Fibroblast of villous mesenchyme (primary cell): ENCODE measurements at regions not wholly inside any gene's neighbourhood (a gene's known extent, or its start where the extent isn't known, plus 50 kb on each side); places are given as distances from the start of the nearest gene placed in this dataset.

Source experiments
- DNase-seq: peaks from one replicate; pipeline ENCODE4 v3.0.0-alpha.2; 2010; ENCODE audit warnings: low read depth
- H3K4me3 ChIP-seq: 2 replicates; pipeline ENCODE4 v1.5.1; 2011; ENCODE audit warnings: low read depth, mild to moderate bottlenecking, low read length
- TF ChIP-seq, protein P1 (sequence below): IDR thresholded peaks from 2 replicates; pipeline ENCODE4 v1.5.1; 2012; ENCODE audit warnings: low read depth, mild to moderate bottlenecking, low read length; ENCODE audit not compliant: insufficient read depth

DNA sequence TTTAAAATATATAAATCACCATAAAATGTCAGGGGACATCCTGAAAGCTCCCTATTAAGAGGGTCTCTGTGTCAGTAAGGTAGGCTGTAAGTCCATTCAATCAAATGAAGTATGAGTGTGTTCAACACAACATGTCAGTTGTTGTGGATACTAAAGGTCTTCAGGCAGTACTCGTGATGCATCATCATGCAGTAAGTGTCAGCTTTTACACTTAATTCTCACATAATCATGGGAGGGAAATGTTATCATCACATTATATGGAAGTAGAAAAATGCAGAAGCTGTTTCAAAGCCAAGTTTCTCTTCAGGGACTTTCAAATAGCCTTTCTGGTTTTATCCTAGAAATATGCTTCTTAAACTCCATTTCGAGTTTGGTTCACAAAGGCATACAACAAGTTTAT, 477.1 kb upstream of the ID2 start:
- TF ChIP-seq, protein P1, sequence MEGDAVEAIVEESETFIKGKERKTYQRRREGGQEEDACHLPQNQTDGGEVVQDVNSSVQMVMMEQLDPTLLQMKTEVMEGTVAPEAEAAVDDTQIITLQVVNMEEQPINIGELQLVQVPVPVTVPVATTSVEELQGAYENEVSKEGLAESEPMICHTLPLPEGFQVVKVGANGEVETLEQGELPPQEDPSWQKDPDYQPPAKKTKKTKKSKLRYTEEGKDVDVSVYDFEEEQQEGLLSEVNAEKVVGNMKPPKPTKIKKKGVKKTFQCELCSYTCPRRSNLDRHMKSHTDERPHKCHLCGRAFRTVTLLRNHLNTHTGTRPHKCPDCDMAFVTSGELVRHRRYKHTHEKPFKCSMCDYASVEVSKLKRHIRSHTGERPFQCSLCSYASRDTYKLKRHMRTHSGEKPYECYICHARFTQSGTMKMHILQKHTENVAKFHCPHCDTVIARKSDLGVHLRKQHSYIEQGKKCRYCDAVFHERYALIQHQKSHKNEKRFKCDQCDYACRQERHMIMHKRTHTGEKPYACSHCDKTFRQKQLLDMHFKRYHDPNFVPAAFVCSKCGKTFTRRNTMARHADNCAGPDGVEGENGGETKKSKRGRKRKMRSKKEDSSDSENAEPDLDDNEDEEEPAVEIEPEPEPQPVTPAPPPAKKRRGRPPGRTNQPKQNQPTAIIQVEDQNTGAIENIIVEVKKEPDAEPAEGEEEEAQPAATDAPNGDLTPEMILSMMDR = no peak
- H3K4me3 ChIP-seq = no peak overlapping the region
- no peak for DNase-seq

DNA sequence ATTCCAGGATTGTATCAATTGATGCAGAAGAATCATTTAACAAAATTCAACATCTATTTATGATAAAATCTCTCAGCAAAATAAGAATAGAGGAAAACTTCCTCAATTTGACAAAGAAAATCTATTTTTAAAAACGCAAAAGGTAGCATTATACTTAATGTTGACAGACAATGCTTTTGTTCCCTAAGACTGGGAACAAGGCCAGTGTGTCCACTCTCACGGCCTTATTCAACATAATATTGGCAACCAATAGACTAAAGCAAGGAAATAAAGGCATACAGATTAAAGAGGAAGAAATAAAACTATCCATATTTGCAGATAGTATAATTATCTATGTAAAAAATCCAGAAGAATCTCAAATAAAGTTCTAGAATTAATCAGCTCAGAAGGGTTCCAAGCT, 472.4 kb upstream of the ID2 start:
- H3K4me3 ChIP-seq = no peak overlapping the region
- no peak for DNase-seq
- TF ChIP-seq, protein P1 = no peak

DNA sequence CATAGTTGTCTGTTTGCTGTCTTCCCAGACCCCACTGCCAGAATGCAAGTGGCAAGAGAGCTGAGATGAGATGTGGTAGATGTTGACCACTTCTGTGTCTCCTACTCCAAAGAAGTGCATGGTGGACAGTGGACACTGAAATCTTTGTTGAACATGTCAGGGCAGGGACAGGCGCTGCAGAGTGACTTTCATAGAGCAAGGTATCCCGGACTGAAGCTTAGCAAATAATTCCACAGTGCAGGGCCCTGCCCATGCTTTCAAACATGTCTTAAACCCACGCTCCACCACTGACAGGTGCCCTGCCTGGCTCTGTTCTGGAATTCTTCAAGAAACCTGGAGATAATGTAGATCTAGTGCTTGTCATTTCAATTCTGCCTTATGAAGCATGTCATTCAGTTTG, 470.5 kb upstream of the ID2 start:
- DNase-seq = no peak
- TF ChIP-seq, protein P1 = no peak
- no peak overlapping the region for H3K4me3 ChIP-seq

DNA sequence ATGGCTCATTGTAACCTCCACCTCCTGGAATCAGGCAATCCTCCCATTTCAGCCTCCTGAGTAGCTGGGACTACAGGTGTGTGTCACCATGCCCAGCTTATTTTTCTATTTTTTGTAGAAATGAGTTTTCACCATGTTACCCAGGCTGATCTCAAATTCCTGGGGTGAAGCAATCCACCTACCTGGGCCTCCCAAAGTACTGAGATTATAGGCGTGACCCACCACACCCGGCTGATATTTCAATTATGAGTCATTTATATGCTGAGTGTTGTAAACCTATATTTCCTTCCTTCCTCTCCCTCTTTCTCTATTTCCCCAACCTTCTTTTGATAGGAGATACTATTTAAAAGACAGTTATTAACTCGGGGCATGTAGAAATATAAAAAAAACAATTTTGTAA, 469.6 kb upstream of the ID2 start:
- TF ChIP-seq, protein P1 = no peak
- DNase-seq = no peak
- no peak overlapping the region for H3K4me3 ChIP-seq

DNA sequence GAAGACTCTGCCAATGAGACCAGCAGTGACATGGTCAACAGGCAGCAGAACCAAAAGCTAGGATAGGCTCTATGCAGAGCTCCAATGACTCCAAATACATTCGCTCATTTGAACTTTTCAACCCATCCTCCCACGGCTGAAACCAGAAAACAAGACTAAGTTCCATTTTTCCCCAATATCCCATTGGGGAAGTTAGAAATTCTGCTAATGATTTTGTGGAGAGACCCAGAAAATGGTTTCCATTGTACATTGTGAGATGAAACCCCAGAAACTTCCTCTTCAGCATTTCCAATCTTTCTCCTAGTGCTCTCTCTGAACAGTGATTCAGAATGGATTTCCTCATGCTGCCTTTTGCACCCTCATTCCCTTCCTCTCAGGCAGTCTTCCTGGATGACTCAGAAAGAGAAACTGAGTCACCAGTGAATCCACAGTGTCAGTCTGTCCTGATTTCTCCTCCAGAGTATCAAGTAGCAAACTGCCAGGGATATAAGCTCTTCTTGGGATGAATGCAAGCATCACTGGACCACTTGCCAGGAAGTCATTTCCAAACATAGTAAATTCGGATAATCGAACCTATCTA, 467.7 kb upstream of the ID2 start:
- no peak for DNase-seq
- TF ChIP-seq, protein P1 = no peak
- no peak overlapping the region for H3K4me3 ChIP-seq

DNA sequence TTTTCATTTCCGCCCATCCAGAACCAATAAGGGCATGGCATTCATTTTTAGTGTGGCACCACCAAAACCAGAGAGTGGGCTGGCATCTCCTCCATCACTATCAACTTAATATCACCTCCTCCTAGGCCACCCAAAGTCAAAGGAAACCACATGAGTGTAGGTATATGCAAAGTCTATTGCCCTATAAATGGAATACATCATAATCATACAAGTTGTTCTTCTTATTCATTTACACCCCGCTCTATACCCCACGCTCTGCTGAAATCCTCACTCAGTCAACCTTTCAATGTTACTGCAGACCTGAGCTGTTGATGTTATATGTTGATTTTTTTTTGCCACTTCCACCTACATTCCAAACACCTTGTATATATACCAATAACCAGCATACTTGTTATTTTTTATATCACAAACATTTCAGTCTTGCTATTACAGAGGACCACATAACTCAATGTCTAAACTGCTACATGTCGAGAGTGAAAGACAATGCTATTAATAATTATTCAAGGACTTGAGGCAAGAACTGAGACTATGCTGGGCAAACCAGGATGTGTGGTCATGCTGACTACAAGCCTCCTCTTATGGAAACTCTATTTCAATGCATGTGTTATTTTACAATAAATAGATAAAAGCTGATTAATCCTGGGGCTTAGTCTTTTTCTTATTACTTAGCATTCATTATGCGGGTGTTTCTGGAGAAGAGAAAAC, 466.5 kb upstream of the ID2 start:
- TF ChIP-seq, protein P1 = no peak
- H3K4me3 ChIP-seq = no peak overlapping the region
- no peak for DNase-seq

DNA sequence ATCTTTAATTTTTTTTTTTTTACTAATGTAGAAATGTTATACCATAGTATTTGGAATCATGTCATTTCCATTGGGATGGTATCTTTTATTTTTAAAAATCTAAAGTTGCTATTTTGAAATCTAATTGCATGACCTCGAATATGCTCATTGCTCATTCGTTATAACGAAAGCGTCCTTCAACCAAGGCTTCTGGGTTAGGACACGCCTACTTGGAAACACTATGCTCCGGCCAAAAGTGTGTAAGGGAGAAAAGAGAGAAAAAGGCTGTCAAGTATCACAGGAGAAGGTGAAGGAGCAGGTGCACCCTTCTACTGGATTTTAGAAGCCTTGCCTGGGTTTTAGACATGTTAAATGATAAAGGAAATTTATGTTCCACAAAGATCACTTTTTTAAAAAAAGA, 465.9 kb upstream of the ID2 start:
- no peak for DNase-seq
- TF ChIP-seq, protein P1 = no peak
- no peak overlapping the region for H3K4me3 ChIP-seq
